ENCODE measurements at regions not wholly inside any gene's neighbourhood (a gene's known extent, or its start where the extent isn't known, plus 50 kb on each side); places are given as distances from the start of the nearest gene placed in this dataset.

DNA sequence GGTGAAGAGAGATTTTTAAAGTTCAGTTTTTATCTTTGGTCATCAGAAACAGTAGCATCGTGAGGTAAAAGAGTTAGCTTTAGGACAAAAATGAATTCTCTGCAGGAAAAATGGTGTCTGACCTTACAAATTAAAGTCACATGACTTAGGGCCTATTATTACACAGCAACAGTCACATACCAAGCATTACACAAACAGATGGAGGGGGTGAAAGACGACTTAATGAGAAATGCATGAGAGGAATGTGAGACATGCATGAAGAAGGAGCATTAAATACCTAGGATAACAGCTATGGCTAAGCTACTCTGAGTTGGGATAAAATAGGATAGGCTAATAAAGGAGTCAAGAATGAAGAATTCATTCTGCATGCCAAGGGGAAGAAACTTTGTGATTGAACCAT lies 77.5 kb downstream of the BLID start:
- no peak for TF ChIP-seq CTCF (conservative IDR thresholded peaks at IDR 0.05)
- TF ChIP-seq ZFX (IDR thresholded peaks at IDR 0.05) = no peak

All from C4-2B (cell line).